ENCODE measurements at regions not wholly inside any gene's neighbourhood (a gene's known extent, or its start where the extent isn't known, plus 50 kb on each side); places are given as distances from the start of the nearest gene placed in this dataset.

GRCh38 chr11:71352226-71352625 lies 96.0 kb downstream of the DHCR7 start:
- TF ChIP-seq CTCF (IDR thresholded peaks at IDR 0.05; ENCODE audit: low read length) = no peak
- TF ChIP-seq EZH2 (IDR thresholded peaks at IDR 0.05; ENCODE audit: borderline replicate concordance, low read length) = no peak
